HG02852 (cell line): ENCODE measurements at regions not wholly inside any gene's neighbourhood (a gene's known extent, or its start where the extent isn't known, plus 50 kb on each side); places are given as distances from the start of the nearest gene placed in this dataset.

ENCODE experiments used
- ATAC-seq: cut with Tn5 transposase; IDR thresholded peaks from one replicate; pipeline ENCODE4 v1.9.1; 2021; ENCODE audit warnings: mild to moderate bottlenecking, moderate library complexity; ENCODE audit not compliant: unreplicated experiment

DNA sequence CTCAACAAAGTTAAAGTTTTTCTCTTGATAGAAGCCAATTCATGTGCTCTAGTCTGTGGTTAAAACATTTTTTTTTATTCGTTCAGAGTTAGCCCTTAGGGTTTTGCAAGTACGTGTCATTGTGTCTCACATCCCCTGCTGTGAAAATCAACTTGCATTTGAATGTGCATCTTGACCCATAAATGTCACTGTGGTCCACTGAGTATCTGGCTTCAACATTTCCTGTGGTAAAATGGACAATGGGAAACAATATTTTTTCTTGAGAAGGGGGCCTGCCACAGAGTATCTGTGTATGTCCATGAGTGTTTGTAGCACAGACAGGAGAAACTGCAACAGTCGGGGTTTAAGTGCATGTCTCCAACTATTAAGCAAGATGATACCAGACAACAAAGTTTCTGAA lies 554.8 kb upstream of the TENM3 start:
- ATAC-seq: no peak

DNA sequence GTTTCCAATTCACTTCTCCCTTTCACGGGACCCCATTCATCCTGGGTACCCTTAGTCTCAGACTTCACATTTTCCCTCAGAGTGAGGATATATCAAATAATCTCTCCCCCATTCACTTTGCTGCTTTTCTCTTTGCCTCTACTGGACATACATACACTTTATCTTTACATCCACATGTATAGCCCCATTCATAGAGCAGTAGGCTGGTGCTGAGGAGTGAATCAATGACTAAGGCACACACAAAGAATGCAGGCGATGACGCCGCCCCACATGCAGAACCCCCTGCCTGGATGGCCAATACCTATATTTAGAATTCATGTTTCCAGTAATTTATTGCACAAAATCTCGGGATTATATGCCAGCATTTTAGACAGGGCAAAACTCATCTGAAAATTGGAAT lies 554.3 kb upstream of the TENM3 start:
- ATAC-seq: no peak

DNA sequence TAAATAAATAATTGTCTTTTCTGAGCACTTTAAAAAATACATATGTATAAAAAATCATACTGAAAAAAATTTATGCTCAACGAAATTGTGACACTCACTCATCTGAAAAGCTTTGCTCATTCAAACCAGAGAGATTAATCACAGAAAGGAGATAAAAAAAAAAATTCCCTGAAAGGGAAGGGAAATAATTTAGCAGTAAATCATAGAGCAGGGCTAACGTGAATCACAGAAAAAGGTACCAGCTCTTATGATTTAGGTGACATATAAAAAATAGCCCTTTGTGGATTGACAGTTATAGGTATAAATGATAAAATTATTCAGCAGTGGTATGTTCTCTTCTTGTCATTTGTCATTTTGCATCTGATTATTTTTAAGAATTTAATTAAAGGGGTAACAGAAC lies 552.7 kb upstream of the TENM3 start:
- no peak for ATAC-seq

DNA sequence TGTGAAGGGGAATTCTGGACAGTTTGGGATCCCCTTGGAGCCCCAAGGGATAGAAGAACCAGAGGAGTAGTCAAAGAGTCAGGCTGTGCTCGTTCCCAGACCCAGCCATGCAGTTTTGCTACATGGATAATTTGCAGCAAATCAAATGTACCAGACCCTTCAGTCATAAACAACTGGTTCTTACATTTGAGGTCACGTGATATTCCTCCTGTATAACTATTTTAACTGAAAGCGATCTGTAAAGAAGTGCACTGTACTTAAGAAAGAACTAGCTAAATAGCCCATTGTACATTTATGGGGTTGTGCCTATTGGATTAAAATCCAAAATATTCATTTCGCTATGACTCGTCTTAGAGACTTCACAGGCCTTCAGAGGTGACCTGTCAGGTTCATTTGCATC lies 550.2 kb upstream of the TENM3 start:
- ATAC-seq: no peak

DNA sequence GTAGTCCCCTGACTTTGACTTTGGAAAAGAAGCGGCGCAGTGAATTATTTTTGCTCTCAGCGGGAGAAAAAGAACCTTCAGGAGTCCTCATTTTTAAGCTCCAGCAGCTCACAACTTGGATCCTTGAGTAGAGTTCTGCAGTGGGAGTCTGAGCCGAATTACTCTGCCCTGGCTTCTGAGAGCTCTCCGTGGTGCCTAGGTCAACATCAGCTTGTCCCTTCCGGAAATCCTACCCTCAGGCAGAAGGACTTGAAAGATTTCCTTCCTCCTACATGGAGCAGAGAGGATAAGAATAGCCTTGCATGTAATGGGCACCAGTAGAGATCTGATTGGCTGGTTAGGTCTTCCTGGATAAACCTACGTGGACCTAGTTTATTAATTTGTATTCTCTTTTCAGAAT lies 549.7 kb upstream of the TENM3 start:
- ATAC-seq: no peak

DNA sequence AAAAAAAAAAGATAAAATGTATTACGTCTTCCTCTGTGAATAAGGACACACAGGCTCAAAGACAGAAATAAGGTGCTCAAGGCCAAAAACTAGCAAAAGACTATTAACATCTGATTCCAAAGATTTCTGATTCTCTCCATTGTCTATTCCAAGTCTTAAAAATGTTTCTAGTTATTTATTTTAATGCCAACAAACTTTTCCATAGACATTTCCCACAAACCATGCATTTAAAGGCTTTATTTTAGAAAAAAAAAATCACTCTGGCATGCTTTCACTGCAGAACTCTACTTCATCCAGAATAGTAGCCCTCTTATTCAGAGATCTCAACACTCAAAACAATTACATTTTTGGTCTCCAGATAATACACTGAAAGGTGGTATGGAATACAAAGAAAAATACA lies 545.0 kb upstream of the TENM3 start:
- no peak for ATAC-seq

DNA sequence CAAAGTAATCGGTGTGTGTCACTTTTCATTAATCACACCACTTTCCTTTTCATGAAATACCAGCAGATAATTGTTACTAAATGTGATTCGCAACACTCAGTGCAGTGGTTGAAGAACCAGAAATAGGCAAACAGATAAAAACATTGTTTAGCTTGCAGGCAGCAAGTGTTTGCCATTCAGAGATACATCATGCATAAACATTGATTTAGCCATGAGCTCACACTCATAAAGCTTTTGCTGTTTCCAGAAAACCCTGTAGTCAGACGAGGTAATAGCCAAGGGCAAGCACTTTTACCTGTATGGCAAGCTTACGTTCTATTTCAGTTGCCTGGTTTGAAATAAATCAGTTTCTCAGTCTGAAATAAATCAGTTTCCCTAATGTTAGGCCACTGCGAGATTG lies 542.0 kb upstream of the TENM3 start:
- ATAC-seq: no peak

DNA sequence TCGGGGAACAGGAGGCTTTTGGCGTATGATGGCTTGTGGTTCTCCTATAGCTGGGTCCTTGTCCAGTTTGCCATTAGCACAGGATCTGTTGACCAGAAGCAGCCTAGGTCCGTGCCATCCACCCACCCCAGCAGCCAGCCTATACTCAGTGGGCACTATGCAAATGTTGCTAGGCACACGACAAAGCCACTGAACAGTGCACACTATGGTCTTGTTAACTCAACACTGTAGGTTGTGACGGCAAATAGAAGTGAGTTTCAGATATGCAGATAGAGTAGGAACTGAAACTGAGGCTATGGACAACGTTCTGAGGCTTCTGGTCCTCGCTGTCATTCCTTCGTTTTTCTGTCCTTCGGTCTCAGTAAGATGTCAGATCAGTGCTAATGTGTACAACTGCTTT lies 541.3 kb upstream of the TENM3 start:
- ATAC-seq: no peak

DNA sequence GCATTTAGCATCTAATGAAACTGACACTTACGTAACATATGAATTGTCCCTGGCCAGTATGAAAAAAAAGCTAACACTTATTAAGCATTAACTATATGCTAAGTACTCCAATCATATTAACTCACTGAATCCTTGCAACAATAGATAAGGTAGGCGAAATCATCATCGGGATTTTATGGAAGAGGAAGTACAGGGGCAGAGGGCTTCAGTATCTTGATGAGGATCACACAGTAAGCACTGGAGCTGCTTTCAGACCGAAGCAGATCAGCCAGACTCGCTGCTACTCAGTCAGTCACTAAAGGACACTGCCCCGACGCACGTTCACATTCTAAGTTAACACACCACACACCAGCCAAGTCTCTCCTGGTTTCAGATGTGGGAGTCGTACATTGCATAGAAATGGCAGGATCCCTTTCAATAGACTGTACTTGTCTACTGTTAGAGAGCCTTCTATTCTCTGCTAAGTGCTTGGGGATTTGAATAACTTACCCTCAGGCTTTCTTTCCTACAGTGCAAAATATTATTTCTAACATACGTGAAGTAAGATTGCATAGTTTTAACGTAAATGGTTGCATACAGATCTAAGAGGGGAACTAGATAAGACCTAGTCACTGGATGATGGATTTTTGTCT lies 540.2 kb upstream of the TENM3 start:
- ATAC-seq: no peak

DNA sequence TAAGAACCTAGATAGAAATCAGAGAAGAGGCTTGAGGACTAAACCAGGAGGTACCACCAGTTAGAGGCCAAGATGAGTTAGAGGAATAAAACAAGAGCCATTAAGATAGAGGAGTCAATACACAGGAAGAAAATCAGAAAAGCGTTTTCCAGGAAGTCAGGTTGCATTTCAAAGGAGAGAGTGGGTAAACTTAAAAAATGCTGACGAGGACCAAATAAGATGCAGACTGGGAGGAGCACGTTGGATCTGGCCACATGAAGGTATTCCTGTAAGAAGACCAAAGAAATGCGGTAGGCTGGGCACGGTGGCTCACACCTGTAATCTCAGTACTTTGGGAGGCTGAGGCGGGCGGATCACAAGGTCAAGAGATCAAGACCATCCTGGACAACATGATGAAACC lies 533.1 kb upstream of the TENM3 start:
- ATAC-seq: no peak

DNA sequence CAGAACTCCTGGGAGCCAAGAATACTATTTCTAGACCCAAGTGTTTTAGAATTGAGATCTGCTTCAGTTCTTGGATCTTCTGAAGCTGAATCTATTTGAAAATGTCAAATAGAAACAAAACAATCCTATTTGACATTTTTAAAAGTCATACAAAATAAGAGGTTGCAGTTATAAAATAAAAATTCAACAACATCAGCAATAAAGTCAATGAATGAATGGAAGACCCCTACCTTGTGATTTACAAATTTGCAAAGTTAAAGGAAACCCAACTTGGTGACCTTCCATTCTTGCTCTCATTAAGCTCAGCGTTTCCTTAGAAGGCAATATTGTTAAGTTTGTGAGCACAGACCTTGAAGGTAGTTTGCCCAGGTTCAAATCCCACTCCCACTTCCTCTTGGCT lies 531.8 kb upstream of the TENM3 start:
- no peak for ATAC-seq

DNA sequence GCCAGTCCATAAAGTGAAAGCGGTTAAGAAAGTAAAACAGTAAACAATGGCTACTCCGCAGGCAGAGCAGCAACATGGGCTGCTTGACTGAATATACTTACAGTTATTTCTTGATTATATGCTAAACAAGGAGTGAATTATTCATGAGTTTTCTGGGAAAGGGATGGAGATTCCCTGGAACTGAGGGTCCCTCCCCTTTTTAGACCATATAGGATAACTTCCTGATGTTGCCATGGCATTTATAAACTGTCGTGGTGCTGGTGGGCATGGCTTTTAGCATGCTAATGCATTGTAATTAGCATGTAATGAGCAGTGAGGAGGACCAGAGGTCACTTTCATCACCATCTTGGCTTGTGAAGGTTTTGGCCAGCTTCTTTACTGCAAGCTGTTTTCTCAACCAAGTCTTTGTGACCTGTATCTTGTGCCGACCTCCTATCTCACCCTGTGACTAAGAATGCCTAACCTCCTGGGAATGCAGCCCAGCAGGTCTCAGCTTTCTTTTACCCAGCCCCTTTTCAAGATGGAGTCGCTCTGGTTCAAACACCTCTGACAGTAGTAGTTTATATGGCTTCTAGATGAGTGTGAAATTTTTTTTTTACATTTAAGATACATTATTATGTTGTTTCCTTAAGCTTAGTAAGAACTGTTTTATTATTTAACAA lies 514.8 kb upstream of the TENM3 start:
- ATAC-seq: no peak

DNA sequence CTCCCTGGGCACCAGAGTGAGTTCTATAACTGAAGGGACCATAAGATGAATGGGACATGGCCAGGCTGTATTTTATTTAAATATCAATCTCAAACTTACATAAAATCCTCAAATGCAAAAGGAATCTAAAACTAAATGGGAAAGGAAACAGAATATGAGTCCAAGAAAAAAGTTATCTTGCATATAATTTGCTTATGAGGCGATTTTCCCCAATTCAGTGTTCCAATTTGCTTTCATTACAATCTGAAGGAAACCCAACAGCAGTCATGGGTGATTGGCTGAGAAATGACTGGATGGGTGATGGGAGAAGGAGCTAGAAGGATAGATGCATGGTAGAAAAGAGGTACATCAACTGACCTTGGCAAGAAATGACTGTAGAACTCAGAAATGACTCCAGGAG lies 511.3 kb upstream of the TENM3 start:
- no peak for ATAC-seq

DNA sequence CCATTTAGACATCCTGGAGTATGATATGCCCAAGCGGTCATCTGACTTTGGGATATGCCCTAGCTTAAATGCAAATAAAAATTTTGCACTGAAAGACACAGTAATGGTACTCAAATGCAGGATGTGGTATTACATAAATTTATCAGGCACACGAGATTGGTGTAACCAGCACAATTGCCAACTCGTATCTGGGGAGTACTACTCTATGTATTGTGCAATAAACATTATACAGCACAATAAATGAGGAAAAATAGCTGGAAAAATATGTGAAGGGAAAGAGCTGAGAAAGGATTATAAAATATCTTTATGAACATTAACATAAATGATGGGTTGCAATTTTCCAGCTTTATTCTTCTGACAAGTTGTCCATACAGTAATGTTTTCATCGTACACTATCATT lies 505.5 kb upstream of the TENM3 start:
- ATAC-seq: no peak

DNA sequence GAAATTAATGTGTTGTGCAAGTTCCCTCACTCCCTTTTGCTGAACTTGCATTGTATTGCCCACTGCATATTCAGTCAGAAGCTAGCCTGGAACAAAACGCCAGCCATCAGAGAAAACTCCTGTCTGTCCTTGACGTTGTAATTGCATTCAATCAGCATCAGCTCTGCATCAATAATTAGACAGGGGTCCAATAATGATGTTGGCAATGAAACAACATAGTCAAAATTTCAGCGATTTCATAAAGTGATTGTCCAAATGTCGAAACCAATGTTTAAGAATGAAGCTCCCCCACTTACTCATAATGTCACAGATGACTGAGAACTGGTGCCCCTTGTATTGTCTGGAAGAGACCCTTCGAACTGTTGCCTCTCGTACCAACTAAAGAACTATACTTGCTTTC lies 504.2 kb upstream of the TENM3 start:
- no peak for ATAC-seq

DNA sequence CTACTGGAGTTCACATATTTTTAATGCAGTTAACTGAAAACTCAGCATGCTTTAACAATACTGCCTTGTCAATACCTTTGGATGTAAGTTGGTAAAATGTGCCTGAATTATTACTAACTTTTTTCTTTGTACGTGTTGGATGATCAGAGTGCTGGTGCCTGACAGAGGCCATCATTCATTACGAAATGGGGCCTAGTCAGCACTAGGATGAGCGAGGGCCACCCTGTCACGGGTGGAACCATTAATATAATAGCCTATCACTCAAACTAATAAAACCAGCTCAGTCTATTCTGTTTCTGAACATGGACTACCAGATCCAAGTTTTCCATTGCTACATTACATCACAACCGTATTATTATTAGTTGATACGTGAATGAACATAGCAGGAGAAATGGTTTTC lies 501.7 kb upstream of the TENM3 start:
- no peak for ATAC-seq

DNA sequence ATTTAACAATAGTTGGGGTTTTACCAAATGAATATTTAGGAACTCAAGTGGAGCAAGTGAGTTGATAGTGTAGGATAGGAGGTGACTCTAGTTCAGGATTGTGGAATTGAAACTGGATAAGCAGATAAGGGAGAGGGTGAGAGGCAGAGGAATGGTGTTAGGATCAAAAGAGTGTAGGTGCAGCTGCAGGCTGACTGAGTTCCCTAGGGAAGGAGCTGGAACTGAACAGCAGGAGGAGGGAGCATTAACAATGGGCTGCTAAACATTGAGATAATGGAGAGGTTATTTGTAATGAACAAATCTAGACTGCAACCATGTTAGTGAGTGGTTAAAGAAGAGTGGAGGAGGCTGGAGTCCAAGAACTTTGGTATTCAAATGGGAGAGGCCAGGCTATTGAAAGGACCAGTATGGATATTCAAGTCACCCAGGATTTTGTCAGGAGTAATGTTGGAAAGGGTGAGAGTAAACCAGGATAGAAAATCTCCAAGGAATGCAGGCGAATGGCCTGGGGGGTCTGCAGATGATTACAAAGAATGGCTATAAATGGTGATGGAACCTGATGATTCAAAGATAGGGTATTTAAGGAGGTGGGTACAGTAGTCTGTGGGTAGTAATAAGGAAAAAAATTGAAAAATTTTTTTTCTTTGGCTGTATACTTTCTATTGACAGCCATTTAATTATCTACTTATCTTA lies 497.1 kb upstream of the TENM3 start:
- no peak for ATAC-seq

DNA sequence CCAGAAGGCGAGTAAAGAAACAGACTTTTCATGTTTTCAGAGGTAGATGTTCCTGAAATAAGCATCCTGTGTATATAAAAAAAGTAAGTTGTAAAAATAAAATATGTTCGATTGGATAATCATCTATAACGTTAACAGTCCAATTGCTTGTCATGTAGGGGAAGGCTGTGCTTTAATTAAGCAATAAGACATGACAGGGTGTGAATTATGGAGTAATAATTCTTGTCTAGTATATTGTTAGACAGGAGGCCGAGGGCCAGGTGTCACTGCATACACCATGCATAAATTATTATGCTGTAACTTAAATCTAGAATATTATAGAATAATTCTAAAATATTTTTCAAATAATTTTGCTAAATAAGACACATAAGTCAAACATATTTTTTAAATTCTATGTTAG lies 494.6 kb upstream of the TENM3 start:
- no peak for ATAC-seq

DNA sequence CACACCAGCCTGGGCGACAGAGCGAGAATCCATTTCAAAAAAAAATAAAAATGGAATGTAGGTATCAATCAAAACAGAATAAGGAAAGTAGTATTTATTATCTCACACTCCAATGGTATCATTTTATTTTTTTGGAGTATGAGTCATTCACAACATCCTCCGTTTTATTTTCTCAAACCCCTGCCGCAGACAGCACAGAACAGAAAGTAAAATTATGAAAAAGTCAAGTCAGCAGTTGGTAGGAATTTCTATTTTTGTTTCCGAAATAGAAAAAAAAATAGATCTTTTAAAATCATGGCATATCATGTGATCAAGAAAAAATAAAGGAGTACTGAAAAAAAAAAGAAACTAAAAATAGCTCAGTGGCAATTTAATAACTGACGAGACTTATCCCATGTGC lies 490.7 kb upstream of the TENM3 start:
- ATAC-seq: no peak

DNA sequence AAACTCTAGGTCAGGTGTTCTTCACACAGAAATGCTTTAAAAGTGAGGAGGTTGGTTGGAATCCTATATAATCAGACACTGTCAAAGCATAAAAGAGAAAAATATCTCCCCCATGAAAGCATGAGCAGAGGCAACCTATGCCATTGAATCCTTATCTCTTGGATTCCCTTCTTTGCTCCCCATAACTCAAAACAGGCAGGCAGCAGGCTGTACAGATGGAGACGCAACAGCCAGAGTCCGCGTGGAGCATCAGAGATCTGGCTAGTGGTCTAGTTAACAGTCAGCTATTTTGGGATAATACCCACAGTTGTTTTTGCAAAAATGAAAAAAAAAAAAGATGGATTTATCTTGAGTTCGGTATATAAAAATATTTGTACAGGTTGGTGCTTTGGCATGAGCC lies 490.0 kb upstream of the TENM3 start:
- no peak for ATAC-seq

DNA sequence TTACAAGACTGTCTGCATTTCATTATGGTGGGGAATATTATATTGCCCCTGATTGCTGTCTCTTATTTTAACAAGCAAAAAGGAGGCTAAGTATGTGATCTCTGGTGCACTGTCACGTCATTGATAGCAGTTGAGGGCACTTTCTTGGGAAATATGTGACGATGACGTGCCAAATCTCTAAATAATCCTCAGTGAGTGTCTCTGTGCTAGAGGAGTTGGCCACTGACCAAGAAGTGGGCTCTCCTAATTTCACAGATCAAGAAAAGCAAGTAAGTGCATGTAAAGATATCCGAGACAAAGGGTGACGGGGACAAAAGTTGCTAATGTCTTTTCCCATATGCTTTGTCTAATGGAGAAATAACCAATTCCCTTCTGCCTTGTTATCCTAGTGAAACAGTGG lies 487.4 kb upstream of the TENM3 start:
- ATAC-seq: no peak

DNA sequence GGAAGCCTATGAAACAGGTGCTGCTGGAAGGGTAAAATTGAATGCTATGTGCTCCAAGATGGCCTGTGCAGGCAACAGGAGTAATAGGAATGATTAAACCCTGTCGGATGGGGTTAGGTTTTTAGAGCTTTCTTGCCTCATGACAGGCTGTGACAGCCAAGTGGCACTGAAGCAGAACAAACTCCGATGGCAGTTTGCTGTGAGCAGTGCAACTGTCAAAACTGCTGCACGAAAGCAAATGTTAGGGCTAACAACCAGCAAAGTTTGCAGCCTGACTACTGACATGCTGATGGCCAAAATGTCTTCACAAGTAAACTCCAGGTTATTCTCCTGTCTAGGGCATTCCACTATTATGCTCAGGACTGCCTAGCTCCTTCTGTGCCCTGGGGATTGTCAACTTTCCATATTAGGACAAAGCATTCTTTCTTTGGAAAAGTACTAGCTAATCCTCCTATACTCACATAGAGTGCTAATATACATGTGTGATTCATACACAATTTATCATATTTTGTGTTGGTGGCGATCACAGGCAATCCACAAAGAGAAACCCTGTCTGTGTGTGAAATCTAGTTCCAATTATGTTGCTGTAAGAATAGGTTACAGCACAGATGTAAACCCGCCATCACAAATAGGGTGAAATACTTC lies 486.6 kb upstream of the TENM3 start:
- no peak for ATAC-seq
